ENCODE measurements at regions not wholly inside any gene's neighbourhood (a gene's known extent, or its start where the extent isn't known, plus 50 kb on each side); places are given as distances from the start of the nearest gene placed in this dataset.
"Not testable (repeated sequence)": the region's sequence is repeated elsewhere in the genome, so short reads cannot be mapped to it uniquely, and the experiment has no call there.

DNA sequence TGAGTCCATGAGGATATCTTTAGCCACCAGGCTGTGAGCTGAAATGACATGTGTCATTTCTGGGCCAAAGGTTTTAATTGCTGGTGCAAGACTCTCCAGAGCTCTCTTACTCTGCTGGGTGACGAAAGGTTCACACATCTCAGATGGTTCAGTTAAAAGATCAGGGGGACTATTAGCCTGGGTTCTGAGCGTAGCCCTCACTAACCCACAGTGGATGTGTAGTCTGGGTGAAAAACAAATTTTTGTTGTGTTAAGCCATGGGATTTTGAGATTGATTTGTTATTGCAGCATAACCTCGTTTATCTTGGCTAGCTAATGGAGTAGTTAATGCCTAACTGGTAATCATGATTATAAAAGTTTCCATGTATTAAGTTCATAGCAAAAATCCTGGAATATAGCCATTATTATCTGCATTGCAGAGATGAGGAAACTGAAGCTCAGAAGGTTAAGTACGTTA is 251.5 kb downstream of the RMST start:
- DNase-seq (ENCODE audit: low spot score): no peak

- no peak for DNase-seq (ENCODE audit: low spot score)
Measured at GRCh38 chr12:97716356-97716755, 253.8 kb downstream of the RMST start.

- not testable (repeated sequence) for DNase-seq (ENCODE audit: low spot score)
Measured at GRCh38 chr12:97723801-97724200, 261.2 kb downstream of the RMST start.

- DNase-seq (ENCODE audit: low spot score): no peak
Measured at GRCh38 chr12:97745406-97746101, 282.9 kb downstream of the RMST start.

- DNase-seq (ENCODE audit: low spot score): no peak
Measured at GRCh38 chr12:97748298-97748697, 285.7 kb downstream of the RMST start.

DNA sequence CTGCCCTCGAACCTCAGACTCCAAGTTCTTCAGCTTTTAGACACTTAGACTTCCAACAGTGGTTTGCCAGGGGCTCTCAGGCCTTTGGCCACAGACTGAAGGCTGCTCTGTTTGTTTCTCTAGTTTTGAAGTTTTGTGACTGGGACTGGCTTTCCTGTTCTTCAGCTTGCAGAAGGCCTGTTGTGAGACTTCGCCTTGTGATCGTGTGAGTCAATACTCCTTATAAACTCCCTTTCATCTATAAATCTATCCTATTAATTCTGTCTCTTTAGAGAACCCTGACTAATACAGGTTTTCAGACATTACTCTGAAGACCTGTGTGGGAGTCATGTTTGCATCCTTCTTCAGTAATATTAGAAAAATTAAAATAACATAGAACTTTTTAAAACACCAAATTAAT is 289.1 kb downstream of the RMST start:
- no peak for DNase-seq (ENCODE audit: low spot score)

DNA sequence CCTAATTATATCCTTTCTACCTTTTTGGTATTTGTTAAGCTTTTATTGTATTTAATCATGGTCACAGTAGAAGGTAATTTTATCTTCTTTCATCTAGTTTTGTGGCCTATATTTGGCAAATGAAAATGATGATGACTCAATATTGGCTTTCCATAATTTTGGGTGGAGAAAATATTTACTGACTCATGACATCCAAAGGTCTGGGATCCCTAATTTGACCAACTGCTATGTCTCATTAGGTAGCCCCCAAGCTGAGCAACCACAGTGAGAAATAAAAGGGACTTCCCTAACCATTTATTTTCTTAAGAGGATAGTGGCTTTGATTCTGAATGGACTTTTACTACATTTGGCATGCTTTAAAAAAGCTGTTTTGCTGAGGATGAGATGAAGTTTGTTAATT is 289.5 kb downstream of the RMST start:
- DNase-seq (ENCODE audit: low spot score): no peak

GRCh38 chr12:97753332-97753731 is 290.7 kb downstream of the RMST start:
- DNase-seq (ENCODE audit: low spot score): no peak

- DNase-seq (ENCODE audit: low spot score): no peak
Measured at GRCh38 chr12:97754306-97754705, 291.7 kb downstream of the RMST start.

GRCh38 chr12:97756066-97756666 is 293.6 kb downstream of the RMST start:
- DNase-seq (ENCODE audit: low spot score): no peak

DNA sequence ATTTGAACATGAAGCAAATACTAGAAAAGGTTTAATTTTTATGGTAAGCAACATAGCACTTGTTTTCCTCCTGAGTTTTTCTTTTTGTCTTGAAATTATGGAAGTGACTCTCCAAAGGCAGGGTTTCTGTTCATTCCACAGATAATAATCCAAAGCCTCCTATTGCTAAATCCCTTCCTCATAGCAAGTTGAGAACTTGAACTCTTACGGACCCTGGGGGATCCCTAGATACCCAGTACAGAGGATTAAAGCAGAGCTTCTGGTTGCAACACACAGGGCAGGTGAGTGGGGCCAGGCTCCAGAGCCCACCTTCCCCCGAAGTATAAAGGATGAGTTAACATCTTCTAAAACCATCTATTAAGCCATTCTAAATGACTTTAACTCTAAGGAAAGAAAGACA is 294.1 kb downstream of the RMST start:
- no peak for DNase-seq (ENCODE audit: low spot score)

- DNase-seq (ENCODE audit: low spot score): no peak
Measured at GRCh38 chr12:97757481-97758193, 295.0 kb downstream of the RMST start.

DNA sequence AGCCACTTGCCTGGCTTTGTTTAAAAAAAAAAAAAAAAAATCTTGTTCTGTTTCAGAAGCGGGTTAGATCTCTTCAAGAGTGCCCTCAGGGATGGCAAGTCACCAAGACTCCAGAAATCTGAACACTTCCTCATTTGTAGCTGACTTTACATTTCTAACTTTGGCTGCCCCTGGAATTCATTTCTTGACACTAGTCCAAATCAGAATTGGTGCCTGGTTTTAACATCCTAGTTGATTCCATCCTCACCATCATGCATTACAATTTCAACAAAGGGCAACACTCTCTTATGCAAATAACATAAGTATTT is 295.5 kb downstream of the RMST start:
- no peak for DNase-seq (ENCODE audit: low spot score)

GRCh38 chr12:97758586-97758985 is 296.0 kb downstream of the RMST start:
- DNase-seq (ENCODE audit: low spot score): no peak

DNA sequence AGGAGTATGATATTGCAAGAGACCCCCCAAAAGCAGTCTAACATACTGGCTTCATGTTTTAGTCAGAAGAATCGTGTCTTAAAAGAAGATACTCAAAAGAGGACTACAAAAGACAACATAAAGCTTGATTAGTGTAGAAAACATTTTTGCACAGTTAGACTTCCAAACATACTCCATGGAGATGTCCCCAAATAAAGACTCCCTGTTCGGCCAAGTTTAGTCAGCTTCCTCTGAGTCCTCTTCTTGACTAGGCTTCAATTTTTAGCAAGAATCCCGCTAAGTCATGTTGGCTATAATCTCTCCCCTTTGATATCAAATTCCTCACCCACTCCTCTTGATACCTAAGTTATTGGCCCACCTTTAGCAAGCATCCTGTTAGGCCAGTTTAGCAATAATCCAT is 298.0 kb downstream of the RMST start:
- no peak for DNase-seq (ENCODE audit: low spot score)

GRCh38 chr12:97763113-97763512 is 300.5 kb downstream of the RMST start:
- no peak for DNase-seq (ENCODE audit: low spot score)

DNA sequence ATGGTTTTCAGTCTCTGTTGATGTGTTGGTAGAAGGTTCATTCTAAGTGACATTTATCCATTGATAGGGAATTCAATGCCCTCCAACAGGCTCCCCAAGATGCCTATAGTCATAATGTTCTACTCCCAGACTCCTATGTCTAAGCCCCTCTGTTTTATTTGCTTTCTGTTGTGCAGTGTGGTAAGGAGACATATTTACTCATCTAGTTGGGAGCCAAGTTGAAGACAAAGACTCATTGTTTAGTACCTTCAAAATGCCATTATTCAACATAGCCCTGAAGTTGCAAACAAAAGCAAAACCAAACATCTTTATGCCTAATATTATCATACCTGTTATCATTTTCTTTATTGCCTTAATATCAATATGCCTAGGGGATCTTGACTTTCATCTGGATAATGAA is 302.1 kb downstream of the RMST start:
- no peak for DNase-seq (ENCODE audit: low spot score)

- no peak for DNase-seq (ENCODE audit: low spot score)
Measured at GRCh38 chr12:97767347-97767746, 304.7 kb downstream of the RMST start.

- no peak for DNase-seq (ENCODE audit: low spot score)
Measured at GRCh38 chr12:97778111-97778510, 315.5 kb downstream of the RMST start.

- no peak for DNase-seq (ENCODE audit: low spot score)
Measured at GRCh38 chr12:97781342-97781741, 318.7 kb downstream of the RMST start.

DNA sequence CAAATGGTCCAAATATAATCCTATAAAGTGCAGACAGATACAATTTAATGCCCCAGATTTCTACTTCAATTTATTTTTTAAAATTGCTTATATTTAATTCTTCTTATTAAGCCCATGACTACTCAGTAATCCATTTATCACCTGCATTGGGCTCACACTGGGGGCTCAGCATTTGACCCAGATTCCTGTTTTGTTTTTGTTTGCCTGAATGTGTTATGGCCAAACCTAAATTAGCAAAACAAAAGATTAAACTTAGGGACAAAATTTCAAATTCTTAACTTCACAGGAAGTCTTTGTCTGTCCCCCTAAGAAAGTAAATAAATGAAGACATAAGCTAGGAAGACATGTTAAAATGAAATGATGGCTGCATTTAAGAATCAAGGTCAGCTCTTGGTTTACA is 322.3 kb downstream of the RMST start:
- DNase-seq (ENCODE audit: low spot score): no peak

DNA sequence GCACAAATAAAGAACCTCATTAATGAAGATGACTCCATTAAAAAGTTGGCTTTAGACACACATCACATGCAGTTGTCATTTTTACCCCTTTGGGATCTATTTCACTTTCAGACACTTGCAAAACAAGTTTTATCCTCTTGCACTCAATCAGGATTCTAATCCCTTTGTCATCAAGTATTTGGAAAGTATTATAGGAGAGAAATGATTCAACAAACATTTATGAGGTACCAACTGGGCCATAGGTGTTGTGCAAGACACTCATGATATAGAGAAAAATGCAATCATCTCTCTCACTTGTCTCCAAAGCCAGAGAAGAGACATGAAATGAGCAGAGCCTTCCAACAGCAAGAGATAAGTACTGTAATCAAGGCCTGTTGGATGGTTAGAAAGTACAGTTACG is 327.7 kb downstream of the RMST start:
- DNase-seq (ENCODE audit: low spot score): no peak

- DNase-seq (ENCODE audit: low spot score): no peak
Measured at GRCh38 chr12:97797473-97797872, 334.9 kb downstream of the RMST start.

DNA sequence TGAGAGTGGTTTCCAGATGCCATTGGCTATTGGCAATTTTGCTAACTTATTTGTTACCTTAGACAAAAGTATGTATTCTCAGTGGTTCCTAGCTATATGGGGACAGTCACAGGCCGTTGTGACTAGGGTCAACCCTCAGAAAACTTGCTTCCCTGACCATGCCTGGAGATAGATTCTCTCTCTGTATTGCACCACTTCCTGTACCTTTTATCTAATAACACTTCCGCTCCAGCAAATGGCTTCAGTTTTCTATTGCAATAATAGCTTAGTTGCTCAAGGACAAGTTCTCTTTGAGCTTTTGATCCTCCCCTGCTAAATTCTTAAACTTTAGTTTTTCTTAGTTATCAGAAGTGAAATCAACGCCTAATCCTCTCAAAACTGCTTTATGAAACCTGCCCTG is 338.0 kb downstream of the RMST start:
- DNase-seq (ENCODE audit: low spot score): no peak

Data from activated CD4-positive, alpha-beta T cell treated with anti-CD3 and anti-CD28 coated beads, Interleukin-2, Interleukin-4, amounts not matched to agents 100 ng/mL and 50 ng/mL, durations not matched to agents 16 hours and 8 hours (primary cell).